Retinal pigment epithelial cell (primary cell): ENCODE measurements at regions not wholly inside any gene's neighbourhood (a gene's known extent, or its start where the extent isn't known, plus 50 kb on each side); places are given as distances from the start of the nearest gene placed in this dataset.

Experiments
- DNase-seq: peaks from one replicate; pipeline ENCODE4 v3.0.0-alpha.2; 2010; ENCODE audit warnings: low read depth
- H3K4me3 ChIP-seq: 2 replicates; pipeline ENCODE4 v1.5.1; 2011; ENCODE audit warnings: mild to moderate bottlenecking, low read length, control low read depth, moderate library complexity
- TF ChIP-seq, protein P1 (sequence below): conservative IDR thresholded peaks from 2 replicates; pipeline ENCODE4 v1.5.1; 2011; ENCODE audit warnings: low read depth, low read length, control low read depth, inconsistent platforms

DNA sequence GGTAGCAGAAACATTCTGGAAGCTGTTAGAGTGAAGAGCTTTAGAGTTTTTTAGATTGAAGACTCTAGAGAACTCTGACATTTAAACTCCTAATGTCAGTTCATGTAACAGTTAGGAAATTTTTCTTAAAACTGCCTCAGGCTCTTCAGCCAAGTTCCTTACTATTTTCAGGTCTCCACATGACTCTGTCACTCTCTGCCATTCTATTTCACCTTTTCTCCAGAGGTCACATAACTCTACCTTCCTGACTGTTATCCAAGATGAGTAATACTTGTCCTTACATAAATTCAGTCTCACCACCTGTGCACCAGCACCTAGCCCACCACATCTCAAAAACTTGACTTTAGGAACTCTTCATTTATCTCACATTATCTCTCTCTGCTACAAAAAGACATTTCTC, 347.1 kb upstream of the CA10 start:
- TF ChIP-seq, protein P1, sequence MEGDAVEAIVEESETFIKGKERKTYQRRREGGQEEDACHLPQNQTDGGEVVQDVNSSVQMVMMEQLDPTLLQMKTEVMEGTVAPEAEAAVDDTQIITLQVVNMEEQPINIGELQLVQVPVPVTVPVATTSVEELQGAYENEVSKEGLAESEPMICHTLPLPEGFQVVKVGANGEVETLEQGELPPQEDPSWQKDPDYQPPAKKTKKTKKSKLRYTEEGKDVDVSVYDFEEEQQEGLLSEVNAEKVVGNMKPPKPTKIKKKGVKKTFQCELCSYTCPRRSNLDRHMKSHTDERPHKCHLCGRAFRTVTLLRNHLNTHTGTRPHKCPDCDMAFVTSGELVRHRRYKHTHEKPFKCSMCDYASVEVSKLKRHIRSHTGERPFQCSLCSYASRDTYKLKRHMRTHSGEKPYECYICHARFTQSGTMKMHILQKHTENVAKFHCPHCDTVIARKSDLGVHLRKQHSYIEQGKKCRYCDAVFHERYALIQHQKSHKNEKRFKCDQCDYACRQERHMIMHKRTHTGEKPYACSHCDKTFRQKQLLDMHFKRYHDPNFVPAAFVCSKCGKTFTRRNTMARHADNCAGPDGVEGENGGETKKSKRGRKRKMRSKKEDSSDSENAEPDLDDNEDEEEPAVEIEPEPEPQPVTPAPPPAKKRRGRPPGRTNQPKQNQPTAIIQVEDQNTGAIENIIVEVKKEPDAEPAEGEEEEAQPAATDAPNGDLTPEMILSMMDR = no peak
- DNase-seq = no peak
- H3K4me3 ChIP-seq = no peak overlapping the region

DNA sequence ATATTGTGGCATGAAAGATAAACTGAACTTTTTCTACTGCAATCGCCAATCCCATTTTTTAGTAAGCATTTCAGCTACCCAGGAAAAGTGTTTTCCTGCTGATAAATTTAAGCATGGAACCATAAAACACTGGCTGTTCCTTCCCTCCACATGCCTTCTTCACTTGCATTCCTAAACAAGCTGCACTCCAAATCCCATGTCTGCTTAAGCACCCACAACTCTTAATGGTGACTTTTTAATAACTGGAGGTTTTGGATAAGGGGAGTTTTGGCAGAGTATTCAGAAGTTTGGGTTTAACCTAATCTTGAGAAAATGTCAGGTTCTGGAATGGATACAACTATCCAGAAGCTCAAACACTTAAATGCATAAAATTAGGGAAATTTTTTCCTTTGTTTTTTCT, 345.6 kb upstream of the CA10 start:
- no peak overlapping the region for H3K4me3 ChIP-seq
- TF ChIP-seq, protein P1 = no peak
- DNase-seq = no peak

DNA sequence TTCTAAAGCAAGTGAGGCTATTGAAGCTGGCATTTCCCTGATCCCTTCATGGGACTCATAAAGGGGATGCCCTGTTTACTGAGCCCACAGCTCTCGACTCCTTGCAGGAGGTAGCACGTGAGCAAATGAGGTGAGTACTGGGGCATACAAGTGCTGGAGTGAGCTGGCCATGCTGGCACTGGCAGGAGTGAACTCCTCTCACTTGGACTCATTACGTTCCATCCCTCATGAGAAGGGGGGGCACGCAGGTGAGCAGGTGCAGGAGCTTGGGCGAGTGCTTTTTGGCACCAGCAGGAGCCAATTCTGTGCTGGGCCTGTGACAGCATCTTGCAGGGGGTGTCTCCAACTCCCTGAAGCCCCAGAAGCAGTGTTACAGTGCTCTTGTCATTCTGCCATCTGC, 337.1 kb upstream of the CA10 start:
- TF ChIP-seq, protein P1 = no peak
- no peak overlapping the region for H3K4me3 ChIP-seq
- no peak for DNase-seq

DNA sequence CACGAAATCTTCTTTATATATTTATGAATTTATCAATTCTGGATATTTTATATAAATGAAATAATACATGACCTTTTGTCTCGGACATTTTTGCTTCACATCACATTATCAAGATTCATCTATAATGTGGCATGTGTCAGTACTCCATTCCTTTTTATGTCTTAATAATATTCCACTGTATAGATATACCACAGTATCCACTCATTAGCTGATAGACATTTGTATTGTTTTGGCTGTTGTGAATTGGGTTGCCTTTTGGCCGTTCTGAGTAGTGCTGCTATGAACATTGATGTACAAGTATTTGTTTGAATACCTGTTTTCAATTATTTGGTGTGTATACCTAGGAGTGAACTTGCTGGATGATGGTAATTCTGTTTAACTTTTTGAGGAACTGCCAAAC, 323.8 kb upstream of the CA10 start:
- H3K4me3 ChIP-seq = no peak overlapping the region
- DNase-seq = no peak
- TF ChIP-seq, protein P1 = no peak

DNA sequence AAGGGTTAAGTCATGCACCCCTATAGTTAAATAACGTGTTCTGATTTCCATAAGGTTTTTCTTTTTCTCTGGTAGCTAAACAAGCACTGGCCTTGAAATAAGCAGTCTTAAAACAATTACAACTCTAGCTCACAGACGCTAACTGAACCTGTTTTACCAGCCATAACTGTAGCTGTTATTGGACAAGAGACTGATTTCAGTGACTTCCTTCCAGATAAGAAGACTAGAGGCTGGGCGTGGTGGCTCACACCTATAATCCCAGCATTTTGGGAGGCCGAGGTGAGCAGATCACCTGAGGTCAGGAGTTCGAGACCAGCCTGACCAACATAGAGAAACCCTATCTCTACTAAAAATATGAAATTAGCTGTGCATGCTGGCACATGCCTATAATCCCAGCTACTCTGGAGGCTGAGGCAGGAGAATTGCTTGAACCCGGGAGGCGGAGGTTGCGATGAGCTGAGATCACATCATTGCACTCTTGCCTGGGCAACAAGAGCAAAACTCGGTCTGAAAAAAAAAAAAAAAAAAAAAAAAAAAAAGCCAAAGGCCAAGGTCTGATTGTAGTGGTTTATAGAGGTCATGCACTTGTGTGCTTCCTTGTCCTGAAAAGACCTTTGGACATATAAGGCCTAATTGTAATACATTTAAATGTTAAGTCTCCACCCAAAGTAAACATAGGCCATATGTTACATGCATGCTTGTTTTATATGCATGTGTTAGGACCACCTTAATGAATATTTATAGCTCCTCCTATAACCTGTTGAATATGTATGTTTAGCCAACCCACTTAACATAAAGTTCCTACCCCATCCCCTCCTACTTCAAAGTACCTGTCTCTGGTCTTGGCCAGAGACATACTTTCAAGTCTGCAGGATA, 319.5 kb upstream of the CA10 start:
- TF ChIP-seq, protein P1 = no peak
- DNase-seq = no peak
- no peak overlapping the region for H3K4me3 ChIP-seq

DNA sequence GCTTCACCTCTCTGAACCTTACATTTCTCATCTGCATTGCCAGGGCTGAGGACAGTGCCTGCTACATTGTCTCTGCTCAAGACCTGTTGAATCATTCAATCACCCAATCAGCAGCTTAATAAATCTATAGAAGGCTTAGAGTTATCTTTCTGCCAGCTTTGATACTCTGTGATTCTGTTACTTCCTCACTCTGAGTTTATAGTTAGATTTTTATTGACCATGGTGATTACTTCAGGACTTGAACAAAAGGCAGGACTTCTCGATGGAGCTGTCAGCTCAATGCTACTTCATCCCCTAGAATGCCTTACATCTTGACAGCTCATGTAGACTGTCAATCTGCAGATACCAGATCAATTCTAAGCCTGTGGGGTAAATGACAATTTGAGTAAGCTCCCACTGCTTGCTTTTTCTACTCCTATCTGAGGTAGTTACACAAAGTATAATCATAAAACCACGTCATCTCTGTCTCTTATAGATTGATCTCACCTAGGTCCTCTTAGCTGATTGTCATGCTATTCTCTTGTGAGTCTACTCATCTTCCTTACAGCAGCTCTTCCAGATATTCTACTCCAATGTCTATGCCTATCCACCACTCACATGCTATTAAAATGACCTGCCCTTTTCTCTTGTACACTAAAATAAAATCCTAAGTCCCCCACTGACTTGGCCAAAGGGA, 318.3 kb upstream of the CA10 start:
- H3K4me3 ChIP-seq = no peak overlapping the region
- no peak for DNase-seq
- TF ChIP-seq, protein P1 = no peak

DNA sequence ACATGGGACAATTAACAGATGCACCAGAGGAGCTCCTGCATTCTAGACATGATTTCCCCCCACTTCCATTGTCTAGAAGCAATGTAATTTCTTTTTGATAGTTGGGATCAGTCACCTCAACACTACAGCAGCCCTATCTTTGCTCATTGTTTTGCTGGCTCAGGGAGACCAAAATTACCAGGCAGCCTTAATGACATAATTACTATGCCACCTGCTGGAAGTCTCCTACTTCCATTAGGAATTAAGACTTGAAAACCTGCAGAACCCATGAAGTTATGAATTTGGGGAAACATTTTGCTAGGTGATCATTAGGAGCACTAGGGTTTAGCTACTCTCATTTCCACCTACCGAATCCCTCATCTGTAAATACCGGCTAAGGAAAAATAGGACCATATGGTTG, 312.0 kb upstream of the CA10 start:
- TF ChIP-seq, protein P1 = no peak
- DNase-seq = no peak
- no peak overlapping the region for H3K4me3 ChIP-seq
